ENCODE measurements at regions not wholly inside any gene's neighbourhood (a gene's known extent, or its start where the extent isn't known, plus 50 kb on each side); places are given as distances from the start of the nearest gene placed in this dataset.

DNA sequence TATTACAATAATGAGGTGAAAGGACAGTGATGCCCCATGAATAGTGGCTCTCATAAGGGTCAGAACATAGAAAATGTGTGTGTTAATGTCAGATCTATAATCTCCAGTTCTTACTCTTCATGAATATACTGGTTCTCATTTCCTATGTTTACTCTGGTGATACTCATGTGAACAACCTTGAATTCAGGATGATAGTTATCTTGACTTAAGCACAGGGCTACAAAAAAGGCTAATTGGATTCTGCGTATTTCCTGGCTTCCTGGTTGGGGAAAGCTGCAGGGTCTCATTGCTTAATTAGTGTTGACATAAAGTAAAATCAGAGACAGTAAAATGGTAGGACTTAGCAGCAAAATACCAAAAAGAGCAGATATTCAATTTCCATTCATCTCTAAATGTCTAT lies 1316.8 kb upstream of the RAG2 start:
- Histone ChIP-seq H3K27me3 (ENCODE audit: control insufficient read depth in 2 of 2, insufficient read depth in 2 of 2, low read length in 2 of 2) (no peaks in the 10 kb centered on the region), H3K79me2 (ENCODE audit: insufficient read depth, low read length) (no peaks in the 10 kb centered on the region), H3K4me3 (replicated peaks in 1 of 3; ENCODE audit: low read depth in 2 of 3, low read length in 3 of 3) (no peak overlapping the region), H3K4me1 (ENCODE audit: control insufficient read depth in 1 of 2, insufficient read depth in 2 of 2, low read length in 2 of 2) (no peaks in the 10 kb centered on the region), H2AFZ (ENCODE audit: insufficient read depth, low read depth, low read length, poor library complexity, severe bottlenecking) (no peak overlapping the region), H3K9ac (ENCODE audit: insufficient read depth, low read length, poor library complexity, severe bottlenecking) (no peak overlapping the region), H4K20me1 (ENCODE audit: insufficient read depth, low read length) (no peaks in the 10 kb centered on the region), H3K36me3 (replicated peaks in 1 of 2; ENCODE audit: control insufficient read depth in 1 of 2, insufficient read depth in 2 of 2, low read length in 2 of 2) (no peaks in the 10 kb centered on the region), H3K9me3 (replicated peaks in 1 of 2; ENCODE audit: control insufficient read depth in 1 of 2, insufficient read depth in 1 of 2, low read length in 2 of 2) (no peaks in the 10 kb centered on the region), H3K27ac (ENCODE audit: low read depth in 1 of 2, low read length in 2 of 2) (no peak overlapping the region), H3K4me2 (replicated peaks; ENCODE audit: extremely low read depth, low read length, poor library complexity, severe bottlenecking) (no peak overlapping the region)
- intact Hi-C loops (cut with micrococcal nuclease), result no loop called here
- no peak for DNase-seq
- Mint-ChIP-seq H3K4me3 (no peak overlapping the region), H3K27me3 (ENCODE audit: low read depth in 3 of 3) (no peaks in the 10 kb centered on the region), H3K36me3 (no peaks in the 10 kb centered on the region), H3K9me3 (peaks cover 0 to 4% (median 0%) of the 10 kb centered on the region in 7 donors), H3K4me1 (no peaks in the 10 kb centered on the region), H3K27ac (no peak overlapping the region)
- TF ChIP-seq, protein P1, sequence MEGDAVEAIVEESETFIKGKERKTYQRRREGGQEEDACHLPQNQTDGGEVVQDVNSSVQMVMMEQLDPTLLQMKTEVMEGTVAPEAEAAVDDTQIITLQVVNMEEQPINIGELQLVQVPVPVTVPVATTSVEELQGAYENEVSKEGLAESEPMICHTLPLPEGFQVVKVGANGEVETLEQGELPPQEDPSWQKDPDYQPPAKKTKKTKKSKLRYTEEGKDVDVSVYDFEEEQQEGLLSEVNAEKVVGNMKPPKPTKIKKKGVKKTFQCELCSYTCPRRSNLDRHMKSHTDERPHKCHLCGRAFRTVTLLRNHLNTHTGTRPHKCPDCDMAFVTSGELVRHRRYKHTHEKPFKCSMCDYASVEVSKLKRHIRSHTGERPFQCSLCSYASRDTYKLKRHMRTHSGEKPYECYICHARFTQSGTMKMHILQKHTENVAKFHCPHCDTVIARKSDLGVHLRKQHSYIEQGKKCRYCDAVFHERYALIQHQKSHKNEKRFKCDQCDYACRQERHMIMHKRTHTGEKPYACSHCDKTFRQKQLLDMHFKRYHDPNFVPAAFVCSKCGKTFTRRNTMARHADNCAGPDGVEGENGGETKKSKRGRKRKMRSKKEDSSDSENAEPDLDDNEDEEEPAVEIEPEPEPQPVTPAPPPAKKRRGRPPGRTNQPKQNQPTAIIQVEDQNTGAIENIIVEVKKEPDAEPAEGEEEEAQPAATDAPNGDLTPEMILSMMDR (IDR thresholded peaks at IDR 0.05), result no peak
- no CpG with 5 or more reads among the region's 1 CpG for WGBS (ENCODE audit: insufficient coverage)

DNA sequence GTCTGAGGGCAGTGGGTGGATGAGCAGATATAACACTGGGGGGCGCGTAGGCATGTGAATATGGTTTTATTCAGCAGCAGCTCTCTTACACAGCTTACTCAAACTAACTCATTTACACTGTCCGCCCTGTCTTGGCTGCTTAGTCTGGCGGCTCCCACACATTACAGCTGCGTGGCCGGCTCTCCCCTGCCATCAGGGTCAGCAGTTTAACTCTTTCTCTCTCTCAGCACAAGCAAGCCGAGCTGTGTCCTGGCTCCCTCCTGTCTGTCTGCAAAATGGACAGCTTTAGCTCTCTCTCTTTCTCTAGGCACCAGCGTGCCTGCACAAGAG lies 1310.1 kb upstream of the RAG2 start:
- H3K79me2 ChIP-seq (ENCODE audit: insufficient read depth, low read length), result no peaks in the 10 kb centered on the region
- H4K20me1 ChIP-seq (ENCODE audit: insufficient read depth, low read length), result no peaks in the 10 kb centered on the region
- no peak overlapping the region for H3K4me3 ChIP-seq (replicated peaks in 1 of 3; ENCODE audit: low read depth in 2 of 3, low read length in 3 of 3)
- intact Hi-C loops (cut with micrococcal nuclease), result no loop called here
- Mint-ChIP-seq H3K9me3 (peaks cover 4 to 20% (median 9%) of the 10 kb centered on the region in 7 donors), H3K27ac (no peak overlapping the region), H3K27me3 (ENCODE audit: low read depth in 3 of 3) (peaks cover 0 to 1% (median 0%) of the 10 kb centered on the region in 3 donors), H3K36me3 (no peaks in the 10 kb centered on the region), H3K4me1 (no peaks in the 10 kb centered on the region), H3K4me3 (no peak overlapping the region)
- TF ChIP-seq, protein P1 (IDR thresholded peaks at IDR 0.05), result no peak
- no peaks in the 10 kb centered on the region for H3K4me1 ChIP-seq (ENCODE audit: control insufficient read depth in 1 of 2, insufficient read depth in 2 of 2, low read length in 2 of 2)
- no peak for DNase-seq
- H3K9me3 ChIP-seq (replicated peaks in 1 of 2; ENCODE audit: control insufficient read depth in 1 of 2, insufficient read depth in 1 of 2, low read length in 2 of 2), result peaks cover 12 to 34% of the 10 kb centered on the region in 2 donors
- H3K36me3 ChIP-seq (replicated peaks in 1 of 2; ENCODE audit: control insufficient read depth in 1 of 2, insufficient read depth in 2 of 2, low read length in 2 of 2), result no peaks in the 10 kb centered on the region
- no peak overlapping the region for H3K27ac ChIP-seq (ENCODE audit: low read depth in 1 of 2, low read length in 2 of 2)
- no peak overlapping the region for H3K9ac ChIP-seq (ENCODE audit: insufficient read depth, low read length, poor library complexity, severe bottlenecking)
- WGBS (ENCODE audit: insufficient coverage), result 95% methylated on average over 7 of the region's 8 CpGs
- no peaks in the 10 kb centered on the region for H3K27me3 ChIP-seq (ENCODE audit: control insufficient read depth in 2 of 2, insufficient read depth in 2 of 2, low read length in 2 of 2)
- H3K4me2 ChIP-seq (replicated peaks; ENCODE audit: extremely low read depth, low read length, poor library complexity, severe bottlenecking), result no peak overlapping the region
- H2AFZ ChIP-seq (ENCODE audit: insufficient read depth, low read depth, low read length, poor library complexity, severe bottlenecking), result no peak overlapping the region
